Breast epithelium (tissue), 4 donors: ENCODE measurements at regions not wholly inside any gene's neighbourhood (a gene's known extent, or its start where the extent isn't known, plus 50 kb on each side); places are given as distances from the start of the nearest gene placed in this dataset.

Experiments
- DNase-seq, 2 donors: peaks; one replicate each; pipeline ENCODE4 v3.0.0-alpha.2; 2019; ENCODE audit warnings: low spot score in 2 of 2
- H3K27ac ChIP-seq, 2 donors: fragments of 200-600 bp; sonication (generic) in 1 of 2; one replicate each; pipeline ENCODE4 v1.5.1; 2016 to 2019; ENCODE audit warnings: mild to moderate bottlenecking in 1 of 2
- H3K27me3 ChIP-seq, 2 donors: fragments of 200-600 bp; sonication (generic) in 1 of 2; one replicate each; pipeline versions ENCODE4 v1.5.1 to v1.6.0; 2017 to 2019; ENCODE audit warnings: control low read depth in 1 of 2, mild to moderate bottlenecking in 1 of 2
- H3K36me3 ChIP-seq: fragments of 200-600 bp; one replicate; pipeline ENCODE4 v1.5.1; 2019
- H3K4me1 ChIP-seq, 2 donors: fragments of 200-600 bp; sonication (generic); one replicate each; pipeline ENCODE4 v1.5.1; 2016 to 2019; ENCODE audit warnings: control low read depth in 1 of 2
- H3K4me3 ChIP-seq, 3 donors: fragments of 200-600 bp; sonication (generic); 1 replicate in 2 of 3; 2 replicates in 1 of 3; pipeline ENCODE4 v1.5.1; 2016 to 2019; ENCODE audit warnings: mild to moderate bottlenecking in 3 of 3, moderate library complexity in 2 of 3
- H3K9me3 ChIP-seq, 2 donors: fragments of 200-600 bp; sonication (generic) in 1 of 2; one replicate each; pipeline ENCODE4 v1.5.1; 2016 to 2019; ENCODE audit warnings: control low read depth in 1 of 2
- POLR2A ChIP-seq: fragments of 450-650 bp; IDR thresholded peaks from one replicate; pipeline ENCODE4 v1.6.1; 2016; ENCODE audit warnings: antibody characterized with exemption, mild to moderate bottlenecking, moderate library complexity
- POLR2AphosphoS5 ChIP-seq, 3 donors: sonication (generic); formaldehyde crosslinking; IDR thresholded peaks; one replicate each; pipeline ENCODE4 v1.6.1; 2017; ENCODE audit warnings: antibody characterized with exemption in 3 of 3
- intact Hi-C: fragments of 100-400 bp; cut with DNase I; formaldehyde crosslinking; loops from one replicate; pipeline ENCODE4 v1.15.1; 2023; ENCODE audit warnings: low total_unique reads
- TF ChIP-seq, protein P1 (sequence below), 3 donors: fragments of 450-650 bp; IDR thresholded peaks; one replicate each; pipeline ENCODE4 v1.5.1; 2016 to 2017; ENCODE audit warnings: antibody characterized with exemption in 3 of 3, mild to moderate bottlenecking in 3 of 3, moderate library complexity in 3 of 3

GRCh38 chr3:30372837-30373236 is 233.6 kb upstream of the TGFBR2 start:
- DNase-seq: no peak
- Histone ChIP-seq H3K36me3 (no peaks in the 10 kb centered on the region), H3K27ac (no peak overlapping the region), H3K27me3 (no peaks in the 10 kb centered on the region), H3K4me1 (no peaks in the 10 kb centered on the region), H3K4me3 (no peak overlapping the region), H3K9me3 (no peaks in the 10 kb centered on the region)
- intact Hi-C loops: no loop called here
- TF ChIP-seq, protein P1, sequence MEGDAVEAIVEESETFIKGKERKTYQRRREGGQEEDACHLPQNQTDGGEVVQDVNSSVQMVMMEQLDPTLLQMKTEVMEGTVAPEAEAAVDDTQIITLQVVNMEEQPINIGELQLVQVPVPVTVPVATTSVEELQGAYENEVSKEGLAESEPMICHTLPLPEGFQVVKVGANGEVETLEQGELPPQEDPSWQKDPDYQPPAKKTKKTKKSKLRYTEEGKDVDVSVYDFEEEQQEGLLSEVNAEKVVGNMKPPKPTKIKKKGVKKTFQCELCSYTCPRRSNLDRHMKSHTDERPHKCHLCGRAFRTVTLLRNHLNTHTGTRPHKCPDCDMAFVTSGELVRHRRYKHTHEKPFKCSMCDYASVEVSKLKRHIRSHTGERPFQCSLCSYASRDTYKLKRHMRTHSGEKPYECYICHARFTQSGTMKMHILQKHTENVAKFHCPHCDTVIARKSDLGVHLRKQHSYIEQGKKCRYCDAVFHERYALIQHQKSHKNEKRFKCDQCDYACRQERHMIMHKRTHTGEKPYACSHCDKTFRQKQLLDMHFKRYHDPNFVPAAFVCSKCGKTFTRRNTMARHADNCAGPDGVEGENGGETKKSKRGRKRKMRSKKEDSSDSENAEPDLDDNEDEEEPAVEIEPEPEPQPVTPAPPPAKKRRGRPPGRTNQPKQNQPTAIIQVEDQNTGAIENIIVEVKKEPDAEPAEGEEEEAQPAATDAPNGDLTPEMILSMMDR (IDR thresholded peaks at IDR 0.05): no peak
- TF ChIP-seq POLR2AphosphoS5 (IDR thresholded peaks at IDR 0.05): no peak
- TF ChIP-seq POLR2A: no peak

DNA sequence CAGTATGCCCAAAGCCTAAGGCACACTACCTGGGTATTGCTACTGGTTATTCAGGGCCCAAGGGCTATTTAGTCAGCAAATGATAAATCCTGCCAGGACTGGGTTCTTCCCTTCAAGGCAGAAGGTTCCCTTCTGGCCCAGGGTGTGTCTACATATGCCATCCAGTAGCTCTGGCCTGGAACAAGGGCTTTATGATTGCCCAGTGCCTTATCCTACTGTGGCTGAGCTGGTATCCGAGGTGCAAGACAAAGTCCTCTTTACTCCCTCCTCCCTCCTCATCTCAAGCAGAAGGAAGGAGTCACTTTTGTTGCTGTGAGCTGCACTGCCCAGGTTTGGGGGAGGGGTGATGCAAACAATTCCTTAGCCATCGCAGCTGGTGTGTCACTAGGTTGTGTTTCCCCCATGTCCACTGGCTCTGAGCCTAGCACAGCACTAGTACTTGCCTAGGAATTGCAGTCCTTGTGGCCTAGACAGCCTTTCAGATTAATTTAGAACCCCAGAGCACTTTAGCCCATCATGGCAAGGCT is 221.8 kb upstream of the TGFBR2 start:
- TF ChIP-seq POLR2A: no peak
- TF ChIP-seq, protein P1 (IDR thresholded peaks at IDR 0.05): no peak
- TF ChIP-seq POLR2AphosphoS5 (IDR thresholded peaks at IDR 0.05): no peak
- no peak overlapping the region for H3K4me3 ChIP-seq
- no peak for DNase-seq

GRCh38 chr3:30393079-30393478 is 213.3 kb upstream of the TGFBR2 start:
- Histone ChIP-seq H3K27me3 (no peaks in the 10 kb centered on the region), H3K4me3 (no peak overlapping the region), H3K9me3 (no peaks in the 10 kb centered on the region), H3K36me3 (no peaks in the 10 kb centered on the region), H3K4me1 (no peaks in the 10 kb centered on the region), H3K27ac (no peak overlapping the region)
- TF ChIP-seq POLR2AphosphoS5 (IDR thresholded peaks at IDR 0.05) (no peak), POLR2A (no peak)
- TF ChIP-seq, protein P1 (IDR thresholded peaks at IDR 0.05): no peak
- peak in 1 of 2 donors; percentile 20 for DNase-seq
- intact Hi-C loops: no loop called here

More for the DNA sequence above, 221.8 kb upstream of the TGFBR2 start:
- H3K27me3 ChIP-seq: no peaks in the 10 kb centered on the region
- H3K27ac ChIP-seq: no peak overlapping the region
- H3K9me3 ChIP-seq: no peaks in the 10 kb centered on the region
- H3K4me1 ChIP-seq: no peaks in the 10 kb centered on the region
- intact Hi-C loops: no loop called here
- no peaks in the 10 kb centered on the region for H3K36me3 ChIP-seq

DNA sequence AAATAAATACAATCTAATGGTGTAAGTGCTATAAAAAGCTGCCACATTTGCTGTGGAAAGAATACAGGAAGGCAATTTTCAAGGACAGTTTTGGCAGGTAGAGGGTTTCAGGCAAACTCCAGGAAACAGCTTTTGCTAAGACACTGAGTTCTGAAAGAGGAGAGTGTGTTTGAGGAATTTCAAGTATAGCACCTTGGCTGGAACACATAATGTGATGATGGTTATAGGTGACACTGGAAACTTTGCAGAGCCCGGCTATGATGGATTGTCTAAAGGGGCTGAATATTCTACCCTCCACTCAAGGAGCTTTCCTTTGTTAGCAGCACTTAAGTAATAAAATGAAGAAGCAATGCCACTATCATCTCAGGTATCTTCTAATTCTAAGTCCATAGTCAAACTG is 209.4 kb upstream of the TGFBR2 start:
- intact Hi-C loops: no loop called here
- H3K27me3 ChIP-seq: no peaks in the 10 kb centered on the region
- H3K4me1 ChIP-seq: no peaks in the 10 kb centered on the region
- TF ChIP-seq, protein P1 (IDR thresholded peaks at IDR 0.05): no peak
- TF ChIP-seq POLR2A (no peak), POLR2AphosphoS5 (IDR thresholded peaks at IDR 0.05) (no peak)
- no peaks in the 10 kb centered on the region for H3K9me3 ChIP-seq
- no peak overlapping the region for H3K4me3 ChIP-seq
- DNase-seq: no peak
- no peak overlapping the region for H3K27ac ChIP-seq
- no peaks in the 10 kb centered on the region for H3K36me3 ChIP-seq

- DNase-seq: no peak
- intact Hi-C loops: no loop called here
- Histone ChIP-seq H3K27me3 (no peaks in the 10 kb centered on the region), H3K36me3 (no peaks in the 10 kb centered on the region), H3K27ac (no peak overlapping the region), H3K9me3 (no peaks in the 10 kb centered on the region), H3K4me3 (no peak overlapping the region), H3K4me1 (no peaks in the 10 kb centered on the region)
- TF ChIP-seq, protein P1 (IDR thresholded peaks at IDR 0.05): no peak
- TF ChIP-seq POLR2AphosphoS5 (IDR thresholded peaks at IDR 0.05) (no peak), POLR2A (no peak)
Observed at GRCh38 chr3:30399394-30400181, 206.8 kb upstream of the TGFBR2 start.
